Aorta (tissue), 5 donors: ENCODE measurements at regions not wholly inside any gene's neighbourhood (a gene's known extent, or its start where the extent isn't known, plus 50 kb on each side); places are given as distances from the start of the nearest gene placed in this dataset.

Experiments
- ATAC-seq: fragments of 200-7000 bp; cut with Tn5 transposase; one replicate; pipeline ENCODE4 v1.9.1; 2022; ENCODE audit warnings: moderate library complexity; ENCODE audit not compliant: low FRiP score
- DNase-seq, 2 donors: peaks; one replicate each; pipeline ENCODE4 v3.0.0-alpha.2; 2020
- H3K27ac ChIP-seq, 2 donors: one replicate each; pipeline ENCODE4 v1.5.1; 2013; ENCODE audit warnings: low read length in 2 of 2, mild to moderate bottlenecking in 2 of 2, moderate library complexity in 2 of 2, control low read depth in 1 of 2, inconsistent platforms in 1 of 2, low read depth in 1 of 2
- H3K27me3 ChIP-seq, 2 donors: one replicate each; pipeline ENCODE4 v1.6.1; 2013; ENCODE audit warnings: control low read depth in 1 of 2, low read length in 1 of 2, mild to moderate bottlenecking in 1 of 2, moderate library complexity in 1 of 2; ENCODE audit not compliant: insufficient read depth in 2 of 2, control insufficient read depth in 1 of 2
- H3K36me3 ChIP-seq, 2 donors: one replicate each; pipeline ENCODE4 v1.6.1; 2013; ENCODE audit warnings: control low read depth in 1 of 2, low read length in 1 of 2, mild to moderate bottlenecking in 1 of 2; ENCODE audit not compliant: insufficient read depth in 2 of 2, control insufficient read depth in 1 of 2
- H3K4me1 ChIP-seq, 2 donors: one replicate each; pipeline ENCODE4 v1.6.1; 2013; ENCODE audit warnings: low read length in 2 of 2, control low read depth in 1 of 2, mild to moderate bottlenecking in 1 of 2, moderate library complexity in 1 of 2; ENCODE audit not compliant: insufficient read depth in 2 of 2, control insufficient read depth in 1 of 2
- H3K4me3 ChIP-seq, 2 donors: one replicate each; pipeline ENCODE4 v1.5.1; 2013; ENCODE audit warnings: low read length in 2 of 2, control low read depth in 1 of 2, mild to moderate bottlenecking in 1 of 2
- H3K9me3 ChIP-seq: one replicate; pipeline ENCODE4 v1.6.1; 2013; ENCODE audit warnings: mild to moderate bottlenecking, low read length; ENCODE audit not compliant: control insufficient read depth
- WGBS, 2 donors: extraction: QIAGEN DNeasy Blood & Tissue Kit; methylation state at CpG; one replicate each; pipeline ENCODE4 v1.1.7; 2013; 5-methylcytosine and 5-hydroxymethylcytosine counted together
- intact Hi-C, 2 donors: fragments of 100-400 bp; cut with DNase I; formaldehyde crosslinking; loops; one replicate each; pipeline versions ENCODE4 v1.14.2 to v1.15.0; 2022
- donor health status: healthy with polysubstance abuse.
- donor health status: Bipolar disorder and iron deficiency.
- donor health status: DM: no; HTN: no; CAD: no.
- donor health status: DM: no; HTN: no; CAD: no.
- donor health status: DM: yes; HTN: yes; CAD: no.

DNA sequence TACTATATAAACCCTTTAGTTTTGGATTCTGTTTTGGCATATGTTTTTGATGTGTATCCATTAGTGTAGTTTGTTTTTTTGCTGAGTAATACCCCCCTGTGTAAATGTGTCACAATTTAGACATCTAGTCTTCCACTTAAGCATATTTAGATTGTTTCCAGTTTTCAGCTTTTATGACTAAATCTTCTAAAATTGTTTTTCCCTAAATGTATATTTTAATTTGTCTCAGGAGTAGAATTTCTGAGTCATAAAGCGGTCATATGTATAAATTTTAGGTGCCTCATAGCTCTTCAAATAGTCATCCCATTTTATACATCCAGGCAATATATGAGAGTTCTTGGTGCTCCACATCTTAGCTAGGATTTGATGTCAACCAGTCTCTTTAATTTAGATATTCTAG, 1348.0 kb downstream of the MRPL39 start:
- WGBS, 2 donors, result 92 to 95% methylated on average over 1 of the region's 1 CpG
- no peaks in the 10 kb centered on the region for H3K9me3 ChIP-seq
- no peak overlapping the region for H3K4me3 ChIP-seq
- no peak overlapping the region for H3K27ac ChIP-seq
- H3K27me3 ChIP-seq, result no peaks in the 10 kb centered on the region
- H3K4me1 ChIP-seq, result no peaks in the 10 kb centered on the region
- no peak for DNase-seq
- intact Hi-C loops, result no loop called here
- ATAC-seq, result no peak
- H3K36me3 ChIP-seq, result no peaks in the 10 kb centered on the region

GRCh38 chr21:24255591-24255990, 1351.7 kb downstream of the MRPL39 start:
- ATAC-seq (no peak), DNase-seq (no peak)
- H3K4me3 ChIP-seq, result no peak overlapping the region
- no peak overlapping the region for H3K27ac ChIP-seq
- intact Hi-C loops, result no loop called here
- no peaks in the 10 kb centered on the region for H3K36me3 ChIP-seq
- H3K27me3 ChIP-seq, result no peaks in the 10 kb centered on the region
- no peaks in the 10 kb centered on the region for H3K9me3 ChIP-seq
- H3K4me1 ChIP-seq, result no peaks in the 10 kb centered on the region
- 45 to 59% methylated on average over 3 of the region's 3 CpGs for WGBS, 2 donors

GRCh38 chr21:24225431-24225830, 1381.8 kb downstream of the MRPL39 start:
- Histone ChIP-seq H3K27ac (no peak overlapping the region), H3K9me3 (no peaks in the 10 kb centered on the region), H3K27me3 (no peaks in the 10 kb centered on the region), H3K36me3 (no peaks in the 10 kb centered on the region), H3K4me1 (no peaks in the 10 kb centered on the region), H3K4me3 (no peak overlapping the region)
- DNase-seq (no peak), ATAC-seq (no peak)
- WGBS, 2 donors, result 59 to 71% methylated on average over 1 of the region's 1 CpG
- intact Hi-C loops, result no loop called here

GRCh38 chr21:24224422-24224821, 1382.9 kb downstream of the MRPL39 start:
- 78 to 85% methylated on average over 4 of the region's 4 CpGs for WGBS, 2 donors
- no peak for DNase-seq
- no peak for ATAC-seq
- intact Hi-C loops, result no loop called here
- Histone ChIP-seq H3K27me3 (no peaks in the 10 kb centered on the region), H3K4me3 (no peak overlapping the region), H3K9me3 (no peaks in the 10 kb centered on the region), H3K27ac (no peak overlapping the region), H3K4me1 (no peaks in the 10 kb centered on the region), H3K36me3 (no peaks in the 10 kb centered on the region)

DNA sequence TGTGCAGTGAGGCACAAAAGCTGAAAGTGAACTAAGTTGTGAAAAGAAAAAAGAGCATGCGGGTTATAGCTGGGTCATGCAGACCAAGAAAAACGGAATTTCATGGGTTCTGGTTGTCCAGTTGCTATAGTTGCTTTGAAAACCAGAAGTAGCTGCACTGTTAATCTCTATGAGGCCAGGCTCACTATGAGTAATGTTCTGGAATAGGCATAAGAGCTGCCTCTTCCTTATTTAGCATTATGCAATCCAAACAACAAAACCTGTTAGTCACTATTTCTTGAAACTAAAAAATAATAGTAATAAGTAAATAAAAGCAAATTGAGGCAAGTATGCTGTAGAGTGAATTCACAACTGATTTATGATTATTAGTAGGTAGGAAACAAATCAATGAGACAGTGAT, 1383.7 kb downstream of the MRPL39 start:
- no peaks in the 10 kb centered on the region for H3K27me3 ChIP-seq
- ATAC-seq, result no peak
- no peak overlapping the region for H3K27ac ChIP-seq
- H3K4me1 ChIP-seq, result no peaks in the 10 kb centered on the region
- H3K36me3 ChIP-seq, result no peaks in the 10 kb centered on the region
- 62% methylated on average over 2 of the region's 2 CpGs for WGBS, 2 donors
- intact Hi-C loops, result no loop called here
- no peaks in the 10 kb centered on the region for H3K9me3 ChIP-seq
- no peak for DNase-seq
- no peak overlapping the region for H3K4me3 ChIP-seq

- intact Hi-C loops, result no loop called here
- H3K4me3 ChIP-seq, result no peak overlapping the region
- H3K36me3 ChIP-seq, result no peaks in the 10 kb centered on the region
- H3K4me1 ChIP-seq, result no peaks in the 10 kb centered on the region
- H3K9me3 ChIP-seq, result no peaks in the 10 kb centered on the region
- WGBS, 2 donors, result 47 to 49% methylated on average over 3 of the region's 3 CpGs
- no peak for ATAC-seq
- H3K27me3 ChIP-seq, result no peaks in the 10 kb centered on the region
- no peak for DNase-seq
- no peak overlapping the region for H3K27ac ChIP-seq
Observed at GRCh38 chr21:24222676-24223075, 1384.6 kb downstream of the MRPL39 start.

GRCh38 chr21:24220446-24220845, 1386.8 kb downstream of the MRPL39 start:
- Histone ChIP-seq H3K4me1 (no peaks in the 10 kb centered on the region), H3K27me3 (no peaks in the 10 kb centered on the region), H3K36me3 (no peaks in the 10 kb centered on the region), H3K4me3 (no peak overlapping the region), H3K27ac (no peak overlapping the region), H3K9me3 (no peaks in the 10 kb centered on the region)
- intact Hi-C loops, result no loop called here
- DNase-seq, result no peak
- no peak for ATAC-seq
- 17 to 21% methylated on average over 2 of the region's 2 CpGs for WGBS, 2 donors

- no peak for DNase-seq
- intact Hi-C loops, result no loop called here
- no peak overlapping the region for H3K4me3 ChIP-seq
- 61 to 62% methylated on average over 4 of the region's 4 CpGs for WGBS, 2 donors
- no peaks in the 10 kb centered on the region for H3K27me3 ChIP-seq
- H3K27ac ChIP-seq, result no peak overlapping the region
- no peaks in the 10 kb centered on the region for H3K4me1 ChIP-seq
- no peaks in the 10 kb centered on the region for H3K36me3 ChIP-seq
- ATAC-seq, result no peak
- H3K9me3 ChIP-seq, result no peaks in the 10 kb centered on the region
Observed at GRCh38 chr21:24217151-24217550, 1390.1 kb downstream of the MRPL39 start.

- Histone ChIP-seq H3K9me3 (no peaks in the 10 kb centered on the region), H3K4me1 (no peaks in the 10 kb centered on the region), H3K36me3 (no peaks in the 10 kb centered on the region), H3K27ac (no peak overlapping the region), H3K4me3 (no peak overlapping the region), H3K27me3 (no peaks in the 10 kb centered on the region)
- DNase-seq (no peak), ATAC-seq (no peak)
- intact Hi-C loops, result no loop called here
- WGBS, 2 donors, result 55 to 58% methylated on average over 5 of the region's 5 CpGs
Observed at GRCh38 chr21:24210130-24210529, 1397.2 kb downstream of the MRPL39 start.
